NB4 (cell line): ENCODE measurements at regions not wholly inside any gene's neighbourhood (a gene's known extent, or its start where the extent isn't known, plus 50 kb on each side); places are given as distances from the start of the nearest gene placed in this dataset.

Experiments used
- DNase-seq: peaks from one replicate; pipeline ENCODE4 v3.0.0; 2010; ENCODE audit warnings: low read depth
- H3K4me3 ChIP-seq: one replicate; pipeline ENCODE4 v1.5.1; 2011; ENCODE audit warnings: mild to moderate bottlenecking, low read depth, low read length, moderate library complexity
- CTCF ChIP-seq: IDR thresholded peaks from one replicate; pipeline ENCODE4 v1.5.1; 2012; ENCODE audit warnings: low read depth, low read length
- MAX ChIP-seq: IDR thresholded peaks from 2 replicates; pipeline ENCODE4 v1.6.1; 2011; ENCODE audit warnings: low read depth, low read length
- MYC ChIP-seq: IDR thresholded peaks from 2 replicates; pipeline ENCODE4 v1.6.1; 2011; ENCODE audit warnings: low read depth, low read length
- POLR2A ChIP-seq: IDR thresholded peaks from 2 replicates; pipeline ENCODE4 v1.6.1; 2011; ENCODE audit warnings: mild to moderate bottlenecking; ENCODE audit not compliant: insufficient read length; ENCODE audit errors: extremely low read depth

GRCh38 chr4:182126096-182126495 lies 117.1 kb upstream of the TENM3 start:
- H3K4me3 ChIP-seq, result no peak overlapping the region
- TF ChIP-seq MAX, result no peak
- TF ChIP-seq POLR2A, result no peak
- no peak for TF ChIP-seq CTCF
- no peak for TF ChIP-seq MYC
- DNase-seq, result no peak

GRCh38 chr4:182126603-182127002 lies 116.6 kb upstream of the TENM3 start:
- DNase-seq, result no peak
- no peak for TF ChIP-seq MAX
- TF ChIP-seq CTCF, result no peak
- TF ChIP-seq POLR2A, result no peak
- TF ChIP-seq MYC, result no peak
- H3K4me3 ChIP-seq, result no peak overlapping the region

DNA sequence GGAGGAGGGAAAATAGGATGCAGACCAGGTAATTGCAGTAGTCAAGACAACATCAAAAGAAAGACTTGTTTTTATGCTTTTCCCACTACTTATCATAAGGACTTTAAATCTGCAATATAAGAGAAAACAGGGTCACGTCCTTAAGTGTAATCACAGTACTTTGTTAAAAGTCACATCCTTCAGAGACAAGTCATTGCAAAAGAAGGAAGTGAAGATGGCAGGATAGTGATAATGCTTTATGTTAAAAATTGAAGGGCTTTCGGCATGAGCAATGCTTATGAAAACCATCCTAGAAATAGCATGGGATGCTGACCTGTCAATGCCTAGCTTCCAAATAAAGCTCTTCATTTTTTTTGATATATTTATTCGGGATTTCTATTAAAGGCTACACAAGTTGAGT lies 110.2 kb upstream of the TENM3 start:
- no peak for DNase-seq
- no peak for TF ChIP-seq CTCF
- no peak overlapping the region for H3K4me3 ChIP-seq

- DNase-seq, result no peak
- TF ChIP-seq MYC (no peak), POLR2A (no peak), CTCF (no peak), MAX (no peak)
- no peak overlapping the region for H3K4me3 ChIP-seq
Observed at GRCh38 chr4:182134261-182134660, 108.9 kb upstream of the TENM3 start.

- no peak overlapping the region for H3K4me3 ChIP-seq
- TF ChIP-seq MAX, result no peak
- TF ChIP-seq MYC, result no peak
- TF ChIP-seq CTCF, result no peak
- TF ChIP-seq POLR2A, result no peak
- no peak for DNase-seq
Observed at GRCh38 chr4:182136201-182136600, 107.0 kb upstream of the TENM3 start.

DNA sequence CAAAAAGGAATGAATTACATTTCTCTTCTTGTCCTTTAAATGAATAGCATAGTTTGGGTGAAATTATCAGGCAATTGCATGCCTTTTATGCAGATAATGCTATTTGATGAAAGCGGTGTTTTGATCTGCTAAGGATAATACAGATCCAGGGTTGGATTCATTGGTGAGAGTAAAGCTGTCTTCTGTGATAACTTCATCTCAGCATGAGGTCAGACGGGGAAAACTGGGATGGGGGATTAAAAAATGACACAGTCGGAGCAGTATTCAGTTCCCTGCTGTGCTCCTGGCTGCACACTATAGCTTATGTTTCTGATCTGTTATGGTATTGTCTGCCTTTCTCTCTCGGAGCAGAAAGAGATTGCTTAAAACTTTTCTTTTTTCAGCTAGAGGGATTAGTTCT lies 105.9 kb upstream of the TENM3 start:
- DNase-seq, result no peak
- no peak overlapping the region for H3K4me3 ChIP-seq
- TF ChIP-seq MYC, result no peak
- no peak for TF ChIP-seq MAX
- no peak for TF ChIP-seq CTCF
- no peak for TF ChIP-seq POLR2A
